NB4 (cell line): ENCODE measurements at regions not wholly inside any gene's neighbourhood (a gene's known extent, or its start where the extent isn't known, plus 50 kb on each side); places are given as distances from the start of the nearest gene placed in this dataset.

Experiments
- CTCF ChIP-seq: IDR thresholded peaks from one replicate; pipeline ENCODE4 v1.5.1; 2012; ENCODE audit warnings: low read depth, low read length
- MAX ChIP-seq: IDR thresholded peaks from 2 replicates; pipeline ENCODE4 v1.6.1; 2011; ENCODE audit warnings: low read depth, low read length
- MYC ChIP-seq: IDR thresholded peaks from 2 replicates; pipeline ENCODE4 v1.6.1; 2011; ENCODE audit warnings: low read depth, low read length
- POLR2A ChIP-seq: IDR thresholded peaks from 2 replicates; pipeline ENCODE4 v1.6.1; 2011; ENCODE audit warnings: mild to moderate bottlenecking; ENCODE audit not compliant: insufficient read length; ENCODE audit errors: extremely low read depth

DNA sequence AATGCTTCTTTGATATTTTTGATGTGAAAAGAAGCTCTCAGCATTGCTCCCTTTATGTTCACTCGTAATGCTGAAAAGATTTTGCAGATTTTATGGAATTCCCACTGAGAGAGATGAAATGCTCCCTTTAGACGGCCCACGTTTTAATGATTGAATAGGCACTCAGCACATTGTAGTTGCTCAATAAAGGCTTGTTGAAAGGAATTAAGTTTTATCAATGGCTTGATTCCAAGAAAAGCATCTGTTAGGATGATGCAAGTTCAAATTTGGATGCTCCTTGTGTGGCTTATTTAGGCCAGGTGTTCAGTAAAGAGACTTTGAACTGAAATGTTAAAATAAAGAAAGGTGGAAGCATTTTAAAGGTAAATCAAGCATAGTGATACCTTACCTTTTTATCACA is 725.1 kb downstream of the EPHA4 start:
- TF ChIP-seq CTCF, result no peak
- TF ChIP-seq POLR2A, result no peak
- TF ChIP-seq MAX, result no peak
- TF ChIP-seq MYC, result no peak
